NCI-H748 (cell line): ENCODE measurements at regions not wholly inside any gene's neighbourhood (a gene's known extent, or its start where the extent isn't known, plus 50 kb on each side); places are given as distances from the start of the nearest gene placed in this dataset.

Experiments used
- DNase-seq: peaks from one replicate; lab custom pipeline; 2025; ENCODE audit not compliant: unreplicated experiment; lab: John Stamatoyannopoulos, UW

- peak; percentile 39 for DNase-seq
These were observed 1352.9 kb upstream of the CHAC2 start for GRCh38 chr2:52414561-52415295.

GRCh38 chr2:52409308-52410118 is 1358.1 kb upstream of the CHAC2 start:
- peak; percentile 2 for DNase-seq

GRCh38 chr2:52405980-52406379 is 1361.6 kb upstream of the CHAC2 start:
- DNase-seq, result no peak

GRCh38 chr2:52404866-52405265 is 1362.7 kb upstream of the CHAC2 start:
- no peak for DNase-seq

- no peak for DNase-seq
These were observed 1363.6 kb upstream of the CHAC2 start for GRCh38 chr2:52404046-52404445.

GRCh38 chr2:52402128-52402527 is 1365.5 kb upstream of the CHAC2 start:
- no peak for DNase-seq

- no peak for DNase-seq
These were observed 1364.9 kb upstream of the NRXN1 start for GRCh38 chr2:52396836-52397235.

- no peak for DNase-seq
These were observed 1364.0 kb upstream of the NRXN1 start for GRCh38 chr2:52395912-52396311.

GRCh38 chr2:52391621-52392020 is 1359.7 kb upstream of the NRXN1 start:
- DNase-seq, result no peak

- no peak for DNase-seq
These were observed 1358.7 kb upstream of the NRXN1 start for GRCh38 chr2:52390651-52391050.

GRCh38 chr2:52387937-52388590 is 1356.1 kb upstream of the NRXN1 start:
- no peak for DNase-seq

- DNase-seq, result peak; percentile 5
These were observed 1354.6 kb upstream of the NRXN1 start for GRCh38 chr2:52386433-52387030.

- no peak for DNase-seq
These were observed 1351.6 kb upstream of the NRXN1 start for GRCh38 chr2:52383541-52383940.

- no peak for DNase-seq
These were observed 1337.2 kb upstream of the NRXN1 start for GRCh38 chr2:52369178-52369577.

GRCh38 chr2:52368141-52368540 is 1336.2 kb upstream of the NRXN1 start:
- DNase-seq, result no peak

GRCh38 chr2:52365946-52366345 is 1334.0 kb upstream of the NRXN1 start:
- no peak for DNase-seq

GRCh38 chr2:52356556-52356955 is 1324.6 kb upstream of the NRXN1 start:
- no peak for DNase-seq

GRCh38 chr2:52347292-52347691 is 1315.4 kb upstream of the NRXN1 start:
- DNase-seq, result no peak

- DNase-seq, result no peak
These were observed 1313.7 kb upstream of the NRXN1 start for GRCh38 chr2:52345676-52346075.

GRCh38 chr2:52345082-52345481 is 1313.2 kb upstream of the NRXN1 start:
- DNase-seq, result no peak

GRCh38 chr2:52343706-52344266 is 1311.9 kb upstream of the NRXN1 start:
- DNase-seq, result no peak
